H1 (cell line): ENCODE measurements at regions not wholly inside any gene's neighbourhood (a gene's known extent, or its start where the extent isn't known, plus 50 kb on each side); places are given as distances from the start of the nearest gene placed in this dataset.

Source experiments
- CTCF ChIA-PET: fragments of 300-600 bp; sonication (Branson Sonifier 250); formaldehyde crosslinking; loops from one replicate; lab custom pipeline; 2021; ENCODE audit not compliant: partially characterized antibody; lab: Charles Lee
- POLR2A ChIA-PET: fragments of 300-600 bp; sonication (Branson Sonifier 250); formaldehyde crosslinking; loops from one replicate; lab custom pipeline; 2021; ENCODE audit warnings: inconsistent platforms; ENCODE audit not compliant: partially characterized antibody; lab: Charles Lee
- DNase-seq, 2 experiments: peaks; one replicate each; pipeline versions ENCODE4 v3.0.0 to v3.0.0-alpha.2; 2010 to 2022; ENCODE audit warnings: low spot score in 2 of 2, low read depth in 1 of 2, mixed read lengths in 1 of 2
- FAIRE-seq: peaks from 2 replicates; lab custom pipeline; 2011; peaks lifted over from hg19 to GRCh38; lab: Jason Lieb, UNC
- H2AFZ ChIP-seq: 2 replicates; pipeline ENCODE4 v1.8.1; 2012; ENCODE audit warnings: low read length, inconsistent platforms
- H2AK5ac ChIP-seq: 2 replicates; pipeline ENCODE4 v1.6.1; 2013; ENCODE audit warnings: low read depth, low read length
- H2BK120ac ChIP-seq: replicated peaks from 2 replicates; pipeline ENCODE3; 2013; ENCODE audit warnings: low read depth, low read length, inconsistent platforms
- H2BK12ac ChIP-seq: 2 replicates; pipeline ENCODE4 v1.6.1; 2013; ENCODE audit warnings: low read depth, low read length
- H2BK15ac ChIP-seq: 2 replicates; pipeline ENCODE4 v1.6.1; 2013; ENCODE audit warnings: low read length
- H2BK20ac ChIP-seq: 2 replicates; pipeline ENCODE4 v1.6.1; 2013; ENCODE audit warnings: low read length
- H2BK5ac ChIP-seq: 2 replicates; pipeline ENCODE4 v1.6.1; 2013; ENCODE audit warnings: low read depth, low read length
- H3K14ac ChIP-seq: 2 replicates; pipeline ENCODE4 v1.6.1; 2013; ENCODE audit warnings: inconsistent platforms; ENCODE audit not compliant: insufficient read length
- H3K18ac ChIP-seq: 2 replicates; pipeline ENCODE4 v1.6.1; 2013; ENCODE audit warnings: low read length; ENCODE audit errors: extremely low read depth
- H3K23ac ChIP-seq: 2 replicates; pipeline ENCODE4 v1.6.1; 2013; ENCODE audit warnings: inconsistent platforms; ENCODE audit not compliant: insufficient read length
- H3K23me2 ChIP-seq: 2 replicates; pipeline ENCODE4 v1.6.1; 2013; ENCODE audit warnings: low read depth, low read length
- H3K27ac ChIP-seq: 2 replicates; pipeline ENCODE4 v1.6.1; 2011; ENCODE audit warnings: low read depth, low read length, inconsistent platforms
- H3K27me3 ChIP-seq, 4 experiments: replicated peaks in 1 of 4; 1 replicate in 1 of 4; 2 replicates in 3 of 4; pipeline versions ENCODE4 v1.6.1 to v1.8.1; 2011 to 2013; ENCODE audit warnings: low read length in 3 of 4, mild to moderate bottlenecking in 3 of 4, inconsistent platforms in 2 of 4, mixed read lengths in 2 of 4, moderate library complexity in 1 of 4; ENCODE audit not compliant: control insufficient read depth in 3 of 4, insufficient read depth in 3 of 4; ENCODE audit errors: extremely low read depth in 1 of 4
- H3K36me3 ChIP-seq, 4 experiments: 2 replicates each; pipeline versions ENCODE4 v1.6.1 to v1.8.1; 2011 to 2013; ENCODE audit warnings: mild to moderate bottlenecking in 4 of 4, low read length in 3 of 4, moderate library complexity in 2 of 4, control low read depth in 1 of 4, inconsistent platforms in 1 of 4; ENCODE audit not compliant: insufficient read depth in 4 of 4, control insufficient read depth in 2 of 4
- H3K4ac ChIP-seq: replicated peaks from 2 replicates; pipeline ENCODE3; 2013; ENCODE audit warnings: low read length, low read depth, mixed read lengths, inconsistent platforms; ENCODE audit not compliant: insufficient read length
- H3K4me1 ChIP-seq, 4 experiments: replicated peaks in 1 of 4; 1 replicate in 1 of 4; 2 replicates in 3 of 4; pipeline versions ENCODE4 v1.6.1 to v1.8.1; 2011 to 2013; ENCODE audit warnings: low read length in 3 of 4, inconsistent platforms in 2 of 4, mixed read lengths in 1 of 4; ENCODE audit not compliant: insufficient read depth in 4 of 4, control insufficient read depth in 3 of 4
- H3K4me2 ChIP-seq, 2 experiments: 2 replicates each; pipeline versions ENCODE4 v1.6.1 to v1.8.1; 2011 to 2013; ENCODE audit warnings: low read depth in 2 of 2, low read length in 2 of 2, control low read depth in 1 of 2, inconsistent platforms in 1 of 2, mild to moderate bottlenecking in 1 of 2; ENCODE audit not compliant: insufficient read depth in 1 of 2
- H3K4me3 ChIP-seq, 4 experiments: fragments of 200-600, 300-600 bp in 1 of 4; sonication (generic), shearing (Covaris generic), sonication (Bioruptor Twin) in 1 of 4; 2 replicates each; pipeline versions ENCODE4 v1.5.1 to v1.8.1; 2011 to 2016; ENCODE audit warnings: low read length in 4 of 4, low read depth in 3 of 4, control low read depth in 2 of 4, inconsistent platforms in 2 of 4, mild to moderate bottlenecking in 2 of 4, mixed read lengths in 1 of 4, moderate library complexity in 1 of 4; ENCODE audit not compliant: insufficient read depth in 2 of 4; ENCODE audit errors: extremely low read depth in 1 of 4
- H3K56ac ChIP-seq: replicated peaks from 2 replicates; pipeline ENCODE3; 2013; ENCODE audit warnings: low read depth, mild to moderate bottlenecking, mixed read lengths, low read length, inconsistent platforms; ENCODE audit not compliant: insufficient read length
- H3K79me1 ChIP-seq: 2 replicates; pipeline ENCODE4 v1.6.1; 2013; ENCODE audit warnings: low read depth, low read length, control low read depth
- H3K79me2 ChIP-seq, 2 experiments: 2 replicates each; pipeline versions ENCODE4 v1.6.1 to v1.8.1; 2012 to 2013; ENCODE audit warnings: low read length in 2 of 2, mild to moderate bottlenecking in 2 of 2, inconsistent platforms in 1 of 2; ENCODE audit not compliant: insufficient read depth in 2 of 2, control insufficient read depth in 1 of 2
- H3K9ac ChIP-seq, 4 experiments: replicated peaks in 1 of 4; 1 replicate in 1 of 4; 2 replicates in 3 of 4; pipeline versions ENCODE4 v1.6.1 to v1.8.1; 2011 to 2013; ENCODE audit warnings: low read depth in 3 of 4, low read length in 3 of 4, control low read depth in 2 of 4, mild to moderate bottlenecking in 2 of 4, moderate library complexity in 2 of 4, inconsistent platforms in 1 of 4; ENCODE audit errors: extremely low read depth in 1 of 4
- H3K9me3 ChIP-seq, 2 experiments: 2 replicates each; pipeline versions ENCODE4 v1.6.1 to v1.8.1; 2012 to 2013; ENCODE audit warnings: mild to moderate bottlenecking in 2 of 2, moderate library complexity in 2 of 2, control low read depth in 1 of 2, inconsistent platforms in 1 of 2, low read depth in 1 of 2, low read length in 1 of 2, mixed read lengths in 1 of 2; ENCODE audit not compliant: insufficient read depth in 2 of 2
- H4K20me1 ChIP-seq, 2 experiments: replicated peaks in 1 of 2; 2 replicates each; pipeline versions ENCODE3 to v1.8.1; 2011 to 2013; ENCODE audit warnings: inconsistent platforms in 2 of 2, low read length in 2 of 2, mild to moderate bottlenecking in 1 of 2; ENCODE audit not compliant: insufficient read depth in 2 of 2, control insufficient read depth in 1 of 2
- H4K5ac ChIP-seq: 2 replicates; pipeline ENCODE4 v1.6.1; 2013; ENCODE audit warnings: low read length, low read depth, mixed read lengths, inconsistent platforms; ENCODE audit not compliant: insufficient read length
- H4K8ac ChIP-seq: 2 replicates; pipeline ENCODE4 v1.8.0; 2013; ENCODE audit warnings: mild to moderate bottlenecking, moderate library complexity, low read length, inconsistent platforms; ENCODE audit not compliant: insufficient read depth; ENCODE audit errors: extremely low read depth
- H4K91ac ChIP-seq: replicated peaks from 2 replicates; pipeline ENCODE3; 2013; ENCODE audit warnings: low read length, mixed read lengths, inconsistent platforms; ENCODE audit not compliant: insufficient read length
- ASH2L ChIP-seq: fragments of 200-600, 300-600 bp; sonication (generic); IDR thresholded peaks from one replicate; pipeline ENCODE4 v1.7.1; 2017; ENCODE audit warnings: low read length
- KDM5A ChIP-seq: fragments of 200-600 bp; IDR thresholded peaks from 2 replicates; pipeline ENCODE4 v1.7.1; 2012; ENCODE audit warnings: mild to moderate bottlenecking, low read length, inconsistent platforms, mixed read lengths
- PHF8 ChIP-seq: fragments of 200-600 bp; sonication (generic); conservative IDR thresholded peaks from 2 replicates; pipeline ENCODE4 v1.7.1; 2012; ENCODE audit warnings: low read depth, mild to moderate bottlenecking, inconsistent platforms, low read length, moderate library complexity
- POLR2AphosphoS5 ChIP-seq: IDR thresholded peaks from 2 replicates; pipeline ENCODE4 v1.6.1; 2011; ENCODE audit warnings: low read depth, low read length
- SIN3A ChIP-seq, 2 experiments: IDR thresholded peaks in 1 of 2; conservative IDR thresholded peaks in 1 of 2; 2 replicates each; pipeline ENCODE4 v1.6.1; 2011 to 2012; ENCODE audit warnings: low read length in 2 of 2, improper control_type of control experiment in 1 of 2, low read depth in 1 of 2, mild to moderate bottlenecking in 1 of 2
- SRF ChIP-seq: IDR thresholded peaks from 2 replicates; pipeline ENCODE4 v1.6.1; 2011; ENCODE audit warnings: mild to moderate bottlenecking, low read depth, low read length, moderate library complexity
- TCF12 ChIP-seq: IDR thresholded peaks from 2 replicates; pipeline ENCODE4 v1.6.1; 2011; ENCODE audit warnings: low read depth, mild to moderate bottlenecking, low read length
- WGBS, 2 experiments: shearing (Covaris generic) in 1 of 2; methylation state at CpG; one replicate each; pipeline versions ENCODE4 v1.1.6 to v1.1.7; 2013 to 2015; ENCODE audit warnings: low lambda C conversion rate in 2 of 2, mixed read lengths in 2 of 2, inconsistent platforms in 1 of 2, low coverage in 1 of 2, missing lambda C conversion rate in 1 of 2; ENCODE audit not compliant: insufficient replicate concordance in 2 of 2, insufficient coverage in 1 of 2, insufficient read length in 1 of 2; ENCODE audit errors: extremely low coverage in 1 of 2, missing lambda C conversion rate in 1 of 2; 5-methylcytosine and 5-hydroxymethylcytosine counted together
- TF ChIP-seq, protein P1 (sequence below): IDR thresholded peaks from 2 replicates; pipeline ENCODE4 v1.6.1; 2011; ENCODE audit warnings: low read length, improper control_type of control experiment
- TF ChIP-seq, protein P2 (sequence below), 3 experiments: IDR thresholded peaks; 1 replicate in 2 of 3; 2 replicates in 1 of 3; pipeline versions ENCODE4 v1.5.1 to v1.6.1; 2011; ENCODE audit warnings: low read length in 3 of 3, mild to moderate bottlenecking in 3 of 3, inconsistent platforms in 2 of 3, low read depth in 1 of 3, moderate library complexity in 1 of 3; ENCODE audit not compliant: insufficient read depth in 1 of 3; ENCODE audit errors: control extremely low read depth in 1 of 3

DNA sequence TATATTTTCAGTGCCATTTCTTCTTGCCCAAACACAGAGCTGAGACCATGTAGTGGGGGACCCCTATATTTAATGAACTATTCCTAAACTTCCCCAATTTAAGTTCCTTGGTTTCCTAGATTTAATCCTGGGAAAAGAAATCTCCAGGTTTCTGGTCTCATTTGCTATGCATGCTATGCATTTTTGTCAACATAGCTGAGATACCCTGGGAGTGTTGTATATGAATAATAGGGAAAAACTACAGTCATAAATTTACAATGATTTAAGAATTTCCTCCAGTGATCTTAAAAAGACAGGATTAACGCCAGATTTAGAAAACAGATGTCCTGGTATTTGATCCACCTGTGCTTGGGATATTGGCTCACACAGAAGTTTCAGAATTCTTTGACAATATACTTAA, 136.8 kb upstream of the RAPGEF2 start:
- Histone ChIP-seq H3K4ac (no peak overlapping the region), H2BK120ac (no peak overlapping the region), H3K4me2 (no peak overlapping the region), H3K79me2 (no peaks in the 10 kb centered on the region), H3K9me3 (no peaks in the 10 kb centered on the region), H2BK12ac (peak overlapping the region; percentile 40; the same call in 1 of the 2 replicates), H3K4me3 (no peak overlapping the region), H3K79me1 (no peaks in the 10 kb centered on the region), H3K23me2 (no peaks in the 10 kb centered on the region), H4K8ac (no peak overlapping the region), H2BK15ac (no peak overlapping the region), H2AFZ (no peak overlapping the region), H3K14ac (no peak overlapping the region), H2AK5ac (no peak overlapping the region), H3K27me3 (no peaks in the 10 kb centered on the region), H3K56ac (no peak overlapping the region), H4K5ac (no peak overlapping the region), H3K9ac (no peak overlapping the region), H3K23ac (no peak overlapping the region), H2BK20ac (no peak overlapping the region), H4K20me1 (no peaks in the 10 kb centered on the region), H3K18ac (no peak overlapping the region), H2BK5ac (no peak overlapping the region), H3K27ac (no peak overlapping the region), H4K91ac (no peak overlapping the region), H3K36me3 (no peaks in the 10 kb centered on the region), H3K4me1 (peaks cover 0 to 7% (median under 1%) of the 10 kb centered on the region in 4 experiments; a peak in 1 of 7 replicates)
- POLR2A ChIA-PET: no interaction called here
- DNase-seq (no peak), FAIRE-seq (no peak)
- TF ChIP-seq, protein P1, sequence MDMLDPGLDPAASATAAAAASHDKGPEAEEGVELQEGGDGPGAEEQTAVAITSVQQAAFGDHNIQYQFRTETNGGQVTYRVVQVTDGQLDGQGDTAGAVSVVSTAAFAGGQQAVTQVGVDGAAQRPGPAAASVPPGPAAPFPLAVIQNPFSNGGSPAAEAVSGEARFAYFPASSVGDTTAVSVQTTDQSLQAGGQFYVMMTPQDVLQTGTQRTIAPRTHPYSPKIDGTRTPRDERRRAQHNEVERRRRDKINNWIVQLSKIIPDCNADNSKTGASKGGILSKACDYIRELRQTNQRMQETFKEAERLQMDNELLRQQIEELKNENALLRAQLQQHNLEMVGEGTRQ: no peak
- TF ChIP-seq SIN3A (conservative IDR thresholded peaks at IDR 0.05 in 1 of 2, IDR thresholded peaks at IDR 0.05 in 1 of 2; ENCODE audit: low read depth in 1 of 2, low read length in 2 of 2) (no peak), SRF (no peak), TCF12 (no peak), KDM5A (no peak), ASH2L (no peak), POLR2AphosphoS5 (no peak), PHF8 (no peak)
- TF ChIP-seq, protein P2, sequence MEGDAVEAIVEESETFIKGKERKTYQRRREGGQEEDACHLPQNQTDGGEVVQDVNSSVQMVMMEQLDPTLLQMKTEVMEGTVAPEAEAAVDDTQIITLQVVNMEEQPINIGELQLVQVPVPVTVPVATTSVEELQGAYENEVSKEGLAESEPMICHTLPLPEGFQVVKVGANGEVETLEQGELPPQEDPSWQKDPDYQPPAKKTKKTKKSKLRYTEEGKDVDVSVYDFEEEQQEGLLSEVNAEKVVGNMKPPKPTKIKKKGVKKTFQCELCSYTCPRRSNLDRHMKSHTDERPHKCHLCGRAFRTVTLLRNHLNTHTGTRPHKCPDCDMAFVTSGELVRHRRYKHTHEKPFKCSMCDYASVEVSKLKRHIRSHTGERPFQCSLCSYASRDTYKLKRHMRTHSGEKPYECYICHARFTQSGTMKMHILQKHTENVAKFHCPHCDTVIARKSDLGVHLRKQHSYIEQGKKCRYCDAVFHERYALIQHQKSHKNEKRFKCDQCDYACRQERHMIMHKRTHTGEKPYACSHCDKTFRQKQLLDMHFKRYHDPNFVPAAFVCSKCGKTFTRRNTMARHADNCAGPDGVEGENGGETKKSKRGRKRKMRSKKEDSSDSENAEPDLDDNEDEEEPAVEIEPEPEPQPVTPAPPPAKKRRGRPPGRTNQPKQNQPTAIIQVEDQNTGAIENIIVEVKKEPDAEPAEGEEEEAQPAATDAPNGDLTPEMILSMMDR (IDR thresholded peaks at IDR 0.05; ENCODE audit: control extremely low read depth in 1 of 3, insufficient read depth in 1 of 3, low read depth in 1 of 3, low read length in 3 of 3): no peak
- 53% methylated on average over 1 of the region's 1 CpG; no CpG with 5 or more reads in 1 of the 2 experiments for WGBS, 2 experiments
- CTCF ChIA-PET: interaction anchor here (0.6 kb wide), 1 partner anchor 12 kb away, joined by 3 read pairs; no protein-coding TSS in a partner anchor
